GM18507 (cell line): ENCODE measurements at regions not wholly inside any gene's neighbourhood (a gene's known extent, or its start where the extent isn't known, plus 50 kb on each side); places are given as distances from the start of the nearest gene placed in this dataset.
"Not testable (repeated sequence)": the region's sequence is repeated elsewhere in the genome, so short reads cannot be mapped to it uniquely, and the experiment has no call there.

Experiments used
- DNase-seq: peaks from one replicate; pipeline ENCODE4 v3.0.0; 2011; ENCODE audit warnings: low read depth; ENCODE audit not compliant: insufficient read length; ENCODE audit errors: extremely low spot score
- FAIRE-seq: peaks from 2 replicates; lab custom pipeline; 2011; peaks lifted over from hg19 to GRCh38; lab: Jason Lieb, UNC

- FAIRE-seq (no peak), DNase-seq (no peak)
Measured at GRCh38 chr11:25593221-25593620, 738.7 kb upstream of the ANO3 start.

GRCh38 chr11:25596701-25597100, 735.2 kb upstream of the ANO3 start:
- FAIRE-seq (no peak), DNase-seq (no peak)

GRCh38 chr11:25597696-25598095, 734.2 kb upstream of the ANO3 start:
- FAIRE-seq (no peak), DNase-seq (no peak)

GRCh38 chr11:25602149-25602548, 729.8 kb upstream of the ANO3 start:
- no peak for FAIRE-seq
- no peak for DNase-seq

- no peak for FAIRE-seq
- DNase-seq = no peak
Measured at GRCh38 chr11:25602959-25603358, 729.0 kb upstream of the ANO3 start.

GRCh38 chr11:25612806-25613205, 719.1 kb upstream of the ANO3 start:
- no peak for DNase-seq
- FAIRE-seq = no peak

- FAIRE-seq (no peak), DNase-seq (no peak)
Measured at GRCh38 chr11:25613451-25613850, 718.5 kb upstream of the ANO3 start.

- FAIRE-seq (no peak), DNase-seq (no peak)
Measured at GRCh38 chr11:25613865-25614264, 718.1 kb upstream of the ANO3 start.

- FAIRE-seq = no peak
Measured at GRCh38 chr11:25615069-25615468, 716.9 kb upstream of the ANO3 start.

GRCh38 chr11:25615841-25616240, 716.1 kb upstream of the ANO3 start:
- no peak for DNase-seq
- no peak for FAIRE-seq

More at GRCh38 chr11:25615069-25615468, 716.9 kb upstream of the ANO3 start:
- no peak for DNase-seq

- FAIRE-seq = no peak
- no peak for DNase-seq
Measured at GRCh38 chr11:25625094-25625493, 706.8 kb upstream of the ANO3 start.

GRCh38 chr11:25628030-25628429, 703.9 kb upstream of the ANO3 start:
- FAIRE-seq (no peak), DNase-seq (no peak)

GRCh38 chr11:25633230-25633629, 698.7 kb upstream of the ANO3 start:
- DNase-seq (no peak), FAIRE-seq (no peak)

GRCh38 chr11:25649220-25649619, 682.7 kb upstream of the ANO3 start:
- FAIRE-seq, DNase-seq: not testable (repeated sequence)

GRCh38 chr11:25650319-25650718, 681.6 kb upstream of the ANO3 start:
- no peak for DNase-seq
- no peak for FAIRE-seq

GRCh38 chr11:25655636-25656035, 676.3 kb upstream of the ANO3 start:
- DNase-seq (no peak), FAIRE-seq (no peak)

GRCh38 chr11:25658916-25659315, 673.0 kb upstream of the ANO3 start:
- no peak for FAIRE-seq

GRCh38 chr11:25659706-25660105, 672.2 kb upstream of the ANO3 start:
- DNase-seq = no peak
- FAIRE-seq = no peak

More at GRCh38 chr11:25658916-25659315, 673.0 kb upstream of the ANO3 start:
- no peak for DNase-seq

GRCh38 chr11:25667871-25668270, 664.1 kb upstream of the ANO3 start:
- FAIRE-seq = no peak
- DNase-seq = no peak

GRCh38 chr11:25691959-25692358, 640.0 kb upstream of the ANO3 start:
- DNase-seq (no peak), FAIRE-seq (no peak)

- FAIRE-seq = no peak
- DNase-seq = no peak
Measured at GRCh38 chr11:25702417-25702816, 629.5 kb upstream of the ANO3 start.

GRCh38 chr11:25710975-25711374, 621.0 kb upstream of the ANO3 start:
- no peak for FAIRE-seq
- no peak for DNase-seq
